Gastroesophageal sphincter (tissue), 4 donors: ENCODE measurements at regions not wholly inside any gene's neighbourhood (a gene's known extent, or its start where the extent isn't known, plus 50 kb on each side); places are given as distances from the start of the nearest gene placed in this dataset.

Experiments used
- ATAC-seq: fragments of 150-250 bp; one replicate; pipeline ENCODE4 v1.9.1; 2016; ENCODE audit warnings: mild to moderate bottlenecking, moderate library complexity
- H3K27ac ChIP-seq, 4 donors: fragments of 200-600 bp; sonication (generic) in 3 of 4; 1 replicate in 3 of 4; 2 replicates in 1 of 4; pipeline ENCODE4 v1.5.1; 2016 to 2019
- H3K27me3 ChIP-seq: fragments of 200-600 bp; sonication (generic); one replicate; pipeline ENCODE4 v1.5.1; 2019
- H3K36me3 ChIP-seq, 2 donors: fragments of 200-600 bp; sonication (generic); one replicate each; pipeline ENCODE4 v1.5.1; 2019; ENCODE audit warnings: control low read depth in 1 of 2
- H3K4me1 ChIP-seq, 3 donors: fragments of 200-600 bp; sonication (generic); 1 replicate in 2 of 3; 2 replicates in 1 of 3; pipeline ENCODE4 v1.5.1; 2016 to 2019; ENCODE audit warnings: control low read depth in 2 of 3
- H3K4me3 ChIP-seq, 2 donors: fragments of 200-600 bp; sonication (generic); one replicate each; pipeline ENCODE4 v1.5.1; 2019; ENCODE audit warnings: mild to moderate bottlenecking in 1 of 2, moderate library complexity in 1 of 2
- H3K9me3 ChIP-seq, 3 donors: fragments of 200-600 bp; sonication (generic); one replicate each; pipeline ENCODE4 v1.5.1; 2017 to 2019; ENCODE audit warnings: control low read depth in 2 of 3
- CTCF ChIP-seq, 4 experiments: fragments of 200-600 bp in 2 of 4; fragments of 450-650 bp in 2 of 4; sonication (generic) in 1 of 4; IDR thresholded peaks; one replicate each; pipeline ENCODE4 v1.5.1; 2017 to 2019; ENCODE audit warnings: antibody characterized with exemption in 4 of 4, mild to moderate bottlenecking in 2 of 4, moderate library complexity in 2 of 4
- EP300 ChIP-seq: sonication (generic); formaldehyde crosslinking; IDR thresholded peaks from one replicate; pipeline ENCODE4 v1.6.1; 2017; ENCODE audit warnings: antibody characterized with exemption, mild to moderate bottlenecking
- POLR2A ChIP-seq, 2 donors: fragments of 450-650 bp; IDR thresholded peaks; one replicate each; pipeline ENCODE4 v1.6.1; 2017; ENCODE audit warnings: antibody characterized with exemption in 2 of 2, mild to moderate bottlenecking in 2 of 2, moderate library complexity in 1 of 2
- POLR2AphosphoS5 ChIP-seq: sonication (generic); formaldehyde crosslinking; IDR thresholded peaks from one replicate; pipeline ENCODE4 v1.6.1; 2017; ENCODE audit warnings: antibody characterized with exemption
- WGBS, 2 donors: methylation state at CpG; one replicate each; pipeline ENCODE4 v1.1.5; 2018; ENCODE audit warnings: low coverage in 1 of 2; 5-methylcytosine and 5-hydroxymethylcytosine counted together

DNA sequence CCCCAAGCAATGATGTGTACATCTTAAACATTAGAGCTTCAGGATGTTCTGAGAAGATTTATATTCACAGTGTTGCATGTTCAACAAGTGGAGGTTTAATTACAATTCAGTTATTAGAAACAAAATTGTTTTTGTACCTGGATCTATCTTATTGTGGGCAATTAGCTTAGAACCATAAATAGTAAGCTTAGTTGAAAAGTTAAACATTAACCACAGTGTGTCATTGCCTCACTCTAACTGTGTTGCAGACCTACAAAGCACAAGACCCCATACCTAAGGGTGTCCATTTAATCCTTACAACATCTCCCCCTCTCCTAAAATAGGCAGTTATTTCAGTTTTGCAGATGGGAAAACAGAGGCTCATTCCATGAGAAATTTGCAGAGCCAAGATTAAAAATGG is 632.0 kb upstream of the SOX9 start:
- Histone ChIP-seq H3K9me3 (no peaks in the 10 kb centered on the region), H3K27me3 (no peaks in the 10 kb centered on the region), H3K4me3 (no peak overlapping the region), H3K36me3 (no peaks in the 10 kb centered on the region), H3K4me1 (peaks cover 0 to 2% (median 0%) of the 10 kb centered on the region in 3 donors), H3K27ac (no peak overlapping the region)
- no peak for TF ChIP-seq EP300
- no peak for TF ChIP-seq CTCF (IDR thresholded peaks at IDR 0.05)
- no peak for TF ChIP-seq POLR2A (IDR thresholded peaks at IDR 0.05)
- TF ChIP-seq POLR2AphosphoS5: no peak
- no peak for ATAC-seq

GRCh38 chr17:71494062-71494855 is 626.6 kb upstream of the SOX9 start:
- H3K4me3 ChIP-seq: no peak overlapping the region
- peaks cover 0 to 11% (median 0%) of the 10 kb centered on the region in 3 donors for H3K4me1 ChIP-seq
- TF ChIP-seq EP300 (no peak), CTCF (IDR thresholded peaks at IDR 0.05) (no peak), POLR2AphosphoS5 (no peak)
- no peak overlapping the region for H3K27ac ChIP-seq
- no peaks in the 10 kb centered on the region for H3K27me3 ChIP-seq
- 23 to 40% methylated on average over 2 of the region's 2 CpGs for WGBS, 2 donors
- no peaks in the 10 kb centered on the region for H3K9me3 ChIP-seq
- no peaks in the 10 kb centered on the region for H3K36me3 ChIP-seq
- no peak for ATAC-seq

- TF ChIP-seq EP300 (no peak), POLR2A (IDR thresholded peaks at IDR 0.05) (no peak), POLR2AphosphoS5 (no peak), CTCF (IDR thresholded peaks at IDR 0.05) (no peak)
- no peak overlapping the region for H3K27ac ChIP-seq
- H3K4me3 ChIP-seq: no peak overlapping the region
- H3K4me1 ChIP-seq: peaks cover 0 to 11% (median 0%) of the 10 kb centered on the region in 3 donors
- H3K9me3 ChIP-seq: no peaks in the 10 kb centered on the region
- H3K27me3 ChIP-seq: no peaks in the 10 kb centered on the region
- no peak for ATAC-seq
- no peaks in the 10 kb centered on the region for H3K36me3 ChIP-seq
These were observed 625.4 kb upstream of the SOX9 start for GRCh38 chr17:71495420-71495819.

GRCh38 chr17:71496552-71496951 is 624.3 kb upstream of the SOX9 start:
- no peak overlapping the region for H3K4me3 ChIP-seq
- no peaks in the 10 kb centered on the region for H3K36me3 ChIP-seq
- TF ChIP-seq POLR2AphosphoS5 (no peak), POLR2A (IDR thresholded peaks at IDR 0.05) (no peak), CTCF (IDR thresholded peaks at IDR 0.05) (no peak), EP300 (no peak)
- H3K27ac ChIP-seq: no peak overlapping the region
- H3K9me3 ChIP-seq: no peaks in the 10 kb centered on the region
- 56 to 70% methylated on average over 2 of the region's 2 CpGs for WGBS, 2 donors
- no peak for ATAC-seq
- H3K4me1 ChIP-seq: peaks cover 0 to 11% (median 0%) of the 10 kb centered on the region in 3 donors
- H3K27me3 ChIP-seq: no peaks in the 10 kb centered on the region

DNA sequence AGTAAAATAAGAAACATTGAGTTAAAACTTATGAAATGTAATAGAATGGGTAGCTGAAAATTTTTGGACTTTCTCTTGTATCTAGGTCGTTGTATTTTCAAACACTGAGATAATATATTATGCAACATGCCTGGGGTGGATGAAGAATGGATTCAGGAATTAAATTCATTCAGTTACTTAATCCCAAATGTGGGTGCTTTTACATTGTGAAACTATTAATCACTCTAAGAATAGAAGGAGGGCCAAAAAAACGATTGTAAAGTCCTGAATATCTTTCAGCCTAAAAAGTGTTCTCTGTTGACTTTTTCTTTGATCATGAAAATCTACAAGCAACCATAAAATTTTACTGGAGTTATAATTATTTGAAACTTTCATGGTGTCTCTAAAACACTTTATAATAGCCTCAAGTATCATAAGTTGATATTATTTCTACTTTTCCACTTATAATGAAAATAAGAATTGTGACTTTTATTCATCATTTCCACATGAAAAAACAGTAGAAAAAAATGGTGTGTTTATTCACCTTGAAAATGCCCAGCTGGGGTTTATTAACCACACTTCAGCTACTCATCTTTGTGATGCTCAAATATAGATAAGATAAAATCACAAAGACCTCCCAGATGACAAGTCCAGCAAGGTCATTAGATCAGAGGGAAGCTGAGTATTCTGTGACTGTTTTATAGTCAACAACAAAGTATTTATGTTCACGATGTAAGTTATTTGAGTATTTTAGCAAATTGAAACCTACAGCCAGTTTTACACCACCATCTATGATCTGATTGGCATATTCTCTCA is 619.9 kb upstream of the SOX9 start:
- H3K4me1 ChIP-seq: no peaks in the 10 kb centered on the region
- TF ChIP-seq EP300 (no peak), POLR2AphosphoS5 (no peak), CTCF (IDR thresholded peaks at IDR 0.05) (no peak), POLR2A (IDR thresholded peaks at IDR 0.05) (no peak)
- H3K27ac ChIP-seq: no peak overlapping the region
- no peak for ATAC-seq
- H3K36me3 ChIP-seq: no peaks in the 10 kb centered on the region
- H3K27me3 ChIP-seq: no peaks in the 10 kb centered on the region
- H3K4me3 ChIP-seq: no peak overlapping the region
- 6 to 34% methylated on average over 3 of the region's 3 CpGs for WGBS, 2 donors
- H3K9me3 ChIP-seq: no peaks in the 10 kb centered on the region
